GM12873 (cell line): ENCODE measurements at regions not wholly inside any gene's neighbourhood (a gene's known extent, or its start where the extent isn't known, plus 50 kb on each side); places are given as distances from the start of the nearest gene placed in this dataset.

ENCODE experiments used
- CTCF ChIP-seq: IDR thresholded peaks from 2 replicates; pipeline ENCODE4 v1.5.1; 2012; ENCODE audit warnings: low read depth, mild to moderate bottlenecking, moderate library complexity, low read length, control low read depth; ENCODE audit not compliant: insufficient read depth; ENCODE audit errors: missing control alignments

- TF ChIP-seq CTCF = no peak
Measured at GRCh38 chr18:54532222-54532621, 58.8 kb upstream of the DYNAP start.

- no peak for TF ChIP-seq CTCF
Measured at GRCh38 chr18:54532962-54533361, 58.1 kb upstream of the DYNAP start.
